GM23248 (cell line): ENCODE measurements at regions not wholly inside any gene's neighbourhood (a gene's known extent, or its start where the extent isn't known, plus 50 kb on each side); places are given as distances from the start of the nearest gene placed in this dataset.

Source experiments
- EZH2 ChIP-seq: fragments of 200-600 bp; sonication (generic); IDR thresholded peaks from 2 replicates; pipeline ENCODE4 v1.6.1; 2018; ENCODE audit warnings: antibody characterized with exemption, mild to moderate bottlenecking; ENCODE audit not compliant: insufficient read depth, poor library complexity, severe bottlenecking
- EZH2phosphoT487 ChIP-seq: fragments of 200-600 bp; sonication (generic); IDR thresholded peaks from 2 replicates; pipeline ENCODE4 v1.6.1; 2018; ENCODE audit warnings: antibody characterized with exemption, moderate library complexity, mild to moderate bottlenecking, low read depth; ENCODE audit not compliant: insufficient read depth

DNA sequence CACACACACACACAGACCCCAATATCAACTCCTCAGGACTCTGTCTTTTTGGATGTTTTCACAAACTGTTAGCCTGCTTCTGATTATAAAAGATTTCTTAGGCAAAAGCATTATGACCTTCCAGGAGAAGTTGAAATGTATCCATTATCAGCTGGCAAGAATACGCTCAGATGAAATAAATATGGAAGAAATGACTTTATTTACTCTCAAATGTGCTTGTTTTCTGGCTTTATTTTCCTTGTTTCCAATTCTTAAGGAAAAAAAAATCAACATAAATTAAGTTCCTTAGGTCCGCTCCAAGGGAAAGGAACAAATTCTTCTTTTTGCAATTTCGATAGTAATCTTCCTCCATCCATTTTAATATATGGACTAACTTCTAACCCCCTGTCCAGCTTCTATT lies 175.6 kb upstream of the HCCS start:
- TF ChIP-seq EZH2phosphoT487 (no peak), EZH2 (no peak)
